HepG2 (cell line): ENCODE measurements at regions not wholly inside any gene's neighbourhood (a gene's known extent, or its start where the extent isn't known, plus 50 kb on each side); places are given as distances from the start of the nearest gene placed in this dataset.

ENCODE experiments used
- ATAC-seq: fragments of 200-7000 bp; cut with Tn5 transposase; 3 replicates; pipeline ENCODE4 v1.9.1; 2020; ENCODE audit warnings: mild to moderate bottlenecking, moderate library complexity
- BruUV-seq: library from RNA; stranded (reverse); fragments of 400-500 nt; replicated peaks from 2 replicates; lab custom pipeline; 2021; lab: Mats Ljungman, UMichigan
- CTCF ChIA-PET: fragments of 300-600 bp; formaldehyde crosslinking; extraction: SDS; loops from one replicate; lab custom pipeline; 2021; ENCODE audit warnings: low total read pairs, inconsistent platforms, low intra/inter-chr PET ratio; lab: Yijun Ruan, JAX
- POLR2A ChIA-PET: fragments of 350-600 bp; sonication (Branson Sonifier 250); formaldehyde crosslinking; loops from one replicate; lab custom pipeline; 2020; ENCODE audit warnings: antibody characterized with exemption, inconsistent platforms; lab: Yijun Ruan, JAX
- DNase-seq: peaks from one replicate; pipeline ENCODE4 v3.0.0-alpha.2; 2015; ENCODE audit warnings: low spot score
- FAIRE-seq: peaks from 3 replicates; lab custom pipeline; 2011; peaks lifted over from hg19 to GRCh38; lab: Jason Lieb, UNC
- H2AFZ ChIP-seq: one replicate; pipeline ENCODE4 v1.6.1; 2011; ENCODE audit warnings: low read length, inconsistent platforms
- H3K27ac ChIP-seq: fragments of 300-600 bp; 3 replicates; pipeline ENCODE4 v1.8.0; 2011; ENCODE audit warnings: mixed run types, mild to moderate bottlenecking, mixed read lengths, low read length, inconsistent platforms; ENCODE audit not compliant: insufficient read depth; ENCODE audit errors: extremely low read length
- H3K27me3 ChIP-seq, 2 experiments: fragments of 200-600 bp in 1 of 2; 2 replicates in 1 of 2; 3 replicates in 1 of 2; pipeline versions ENCODE4 v1.6.0 to v1.8.0; 2011; ENCODE audit warnings: low read length in 2 of 2, mild to moderate bottlenecking in 2 of 2, moderate library complexity in 2 of 2, inconsistent platforms in 1 of 2; ENCODE audit not compliant: insufficient read depth in 2 of 2, control insufficient read depth in 1 of 2
- H3K36me3 ChIP-seq, 2 experiments: fragments of 200-600 bp in 1 of 2; replicated peaks in 1 of 2; 2 replicates in 1 of 2; 3 replicates in 1 of 2; pipeline versions ENCODE4 v1.5.1 to v1.8.0; 2011; ENCODE audit warnings: low read length in 2 of 2, inconsistent platforms in 1 of 2; ENCODE audit not compliant: insufficient read depth in 2 of 2, control insufficient read depth in 1 of 2
- H3K4me1 ChIP-seq: 2 replicates; pipeline ENCODE4 v1.5.1; 2012; ENCODE audit warnings: low read length, inconsistent platforms; ENCODE audit not compliant: insufficient read depth
- H3K4me2 ChIP-seq: 2 replicates; pipeline ENCODE4 v1.6.0; 2011; ENCODE audit warnings: low read depth, low read length, inconsistent platforms
- H3K4me3 ChIP-seq, 3 experiments: fragments of 200-600 bp in 1 of 3; sonication (generic), shearing (Covaris generic) in 1 of 3; replicated peaks in 1 of 3; 2 replicates each; pipeline ENCODE4 v1.5.1; 2011 to 2016; ENCODE audit warnings: low read length in 3 of 3, inconsistent platforms in 2 of 3, low read depth in 2 of 3, mild to moderate bottlenecking in 2 of 3, control low read depth in 1 of 3, mixed read lengths in 1 of 3; ENCODE audit not compliant: insufficient read depth in 1 of 3
- H3K79me2 ChIP-seq: one replicate; pipeline ENCODE4 v1.6.1; 2011; ENCODE audit warnings: low read length, inconsistent platforms; ENCODE audit not compliant: insufficient read depth
- H3K9ac ChIP-seq: 2 replicates; pipeline ENCODE4 v1.6.0; 2011; ENCODE audit warnings: mild to moderate bottlenecking, low read depth, low read length, inconsistent platforms; ENCODE audit not compliant: insufficient read depth
- H3K9me3 ChIP-seq: 2 replicates; pipeline ENCODE4 v1.5.1; 2012; ENCODE audit warnings: mild to moderate bottlenecking, low read length
- H4K20me1 ChIP-seq: 2 replicates; pipeline ENCODE4 v1.6.0; 2011; ENCODE audit warnings: inconsistent platforms, mild to moderate bottlenecking, low read length, moderate library complexity; ENCODE audit not compliant: insufficient read depth
- CEBPB ChIP-seq: IDR thresholded peaks from 2 replicates; pipeline ENCODE4 v1.6.1; 2011; ENCODE audit warnings: low read depth, low read length, improper control_type of control experiment, borderline replicate concordance
- HNF4G ChIP-seq, 2 experiments: sonication (generic) in 1 of 2; formaldehyde crosslinking in 1 of 2; IDR thresholded peaks; 2 replicates each; pipeline versions ENCODE4 v1.4.0 to v1.6.1; 2011 to 2020; ENCODE audit warnings: borderline replicate concordance in 2 of 2, low read depth in 2 of 2, mild to moderate bottlenecking in 2 of 2, low read length in 1 of 2, missing genetic modification reagents in 1 of 2, moderate library complexity in 1 of 2
- NR3C1 ChIP-seq: sonication (generic); formaldehyde crosslinking; IDR thresholded peaks from 2 replicates; pipeline ENCODE4 v1.4.0; 2020; ENCODE audit warnings: missing genetic modification reagents
- PPARG ChIP-seq: conservative IDR thresholded peaks from 2 replicates; pipeline ENCODE4 v1.6.1; 2016; ENCODE audit warnings: missing biosample characterization, missing genetic modification reagents
- RORA ChIP-seq: sonication (generic); formaldehyde crosslinking; IDR thresholded peaks from 2 replicates; pipeline ENCODE4 v1.5.0; 2020; ENCODE audit warnings: mild to moderate bottlenecking, missing genetic modification reagents, moderate library complexity
- ZBTB1 ChIP-seq: sonication (generic); formaldehyde crosslinking; IDR thresholded peaks from 2 replicates; pipeline ENCODE4 v1.4.0; 2020; ENCODE audit warnings: missing genetic modification reagents, borderline replicate concordance
- ZMYM3 ChIP-seq: sonication (generic); formaldehyde crosslinking; IDR thresholded peaks from 2 replicates; pipeline ENCODE4 v1.5.1; 2020; ENCODE audit warnings: mild to moderate bottlenecking, missing genetic modification reagents
- ZNF121 ChIP-seq: sonication (generic); formaldehyde crosslinking; IDR thresholded peaks from 2 replicates; pipeline ENCODE4 v1.5.0; 2020; ENCODE audit warnings: mild to moderate bottlenecking, missing genetic modification reagents
- ZNF335 ChIP-seq: sonication (generic); formaldehyde crosslinking; IDR thresholded peaks from 2 replicates; pipeline ENCODE4 v1.4.0; 2020; ENCODE audit warnings: missing genetic modification reagents
- ZNF350 ChIP-seq: sonication (generic); formaldehyde crosslinking; IDR thresholded peaks from 2 replicates; pipeline ENCODE4 v1.4.0; 2020; ENCODE audit warnings: mild to moderate bottlenecking, low read depth, missing genetic modification reagents, borderline replicate concordance
- ZNF709 ChIP-seq: sonication (generic); formaldehyde crosslinking; IDR thresholded peaks from 2 replicates; pipeline ENCODE4 v1.5.0; 2020; ENCODE audit warnings: mild to moderate bottlenecking, missing genetic modification reagents
- WGBS: methylation state at CpG from one replicate; pipeline ENCODE4 v1.1.6; 2017; ENCODE audit warnings: low lambda C conversion rate; 5-methylcytosine and 5-hydroxymethylcytosine counted together
- in situ Hi-C: cut with HindIII; loops from 2 replicates; pipeline ENCODE4 v1.10.0; 2017; ENCODE audit warnings: low pct_unique_long_range_greater_than_20kb; ENCODE audit not compliant: extremely low pct_ligation_motif_present
- intact Hi-C: fragments of 100-400 bp; cut with micrococcal nuclease; formaldehyde crosslinking; loops from one replicate; pipeline ENCODE4 v1.10.0; 2022; ENCODE audit not compliant: unreplicated experiment
- TF ChIP-seq, protein P1 (sequence below): sonication (generic); formaldehyde crosslinking; IDR thresholded peaks from 2 replicates; pipeline ENCODE4 v1.4.0; 2020; ENCODE audit warnings: missing genetic modification reagents
- TF ChIP-seq, protein P2 (sequence below): sonication (generic); formaldehyde crosslinking; IDR thresholded peaks from 2 replicates; pipeline ENCODE4 v1.9.0; 2021; ENCODE audit warnings: mild to moderate bottlenecking, missing genetic modification reagents
- TF ChIP-seq, protein P3 (sequence below): fragments of 450-650 bp; IDR thresholded peaks from 2 replicates; pipeline ENCODE4 v1.6.1; 2016
- TF ChIP-seq, protein P4 (sequence below): sonication (generic); formaldehyde crosslinking; IDR thresholded peaks from 2 replicates; pipeline ENCODE4 v1.9.0; 2021; ENCODE audit warnings: missing genetic modification reagents, mild to moderate bottlenecking, borderline replicate concordance

DNA sequence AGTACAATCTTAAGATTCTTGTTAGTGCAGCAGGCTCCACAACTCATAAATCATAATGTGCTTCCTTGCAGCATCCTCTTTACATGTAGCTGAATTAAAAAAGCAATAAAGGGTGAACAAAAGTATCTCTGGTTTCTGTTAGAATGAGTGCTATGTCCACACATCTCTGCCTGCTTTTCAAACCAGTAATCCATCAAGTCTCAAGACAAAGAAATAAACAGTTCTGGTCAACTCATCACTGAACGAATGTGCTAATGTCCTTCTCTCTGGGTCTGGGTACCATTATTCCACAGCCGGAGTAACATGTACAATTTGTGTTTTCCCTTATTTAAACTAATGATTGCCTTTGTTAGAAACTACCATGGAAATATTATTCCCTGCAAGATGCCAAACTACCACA lies 273.0 kb upstream of the USP15 start:
- in situ Hi-C loops = no loop called here
- H3K27ac ChIP-seq = no peak overlapping the region
- DNase-seq (no peak), ATAC-seq (no peak), FAIRE-seq (no peak)
- H3K27me3 ChIP-seq = no peaks in the 10 kb centered on the region
- no peak overlapping the region for H3K4me2 ChIP-seq
- H3K9me3 ChIP-seq = no peaks in the 10 kb centered on the region
- H3K9ac ChIP-seq = no peak overlapping the region
- H3K4me3 ChIP-seq = no peak overlapping the region
- no peaks in the 10 kb centered on the region for H4K20me1 ChIP-seq
- H3K79me2 ChIP-seq = no peaks in the 10 kb centered on the region
- H2AFZ ChIP-seq = no peak overlapping the region
- CTCF ChIA-PET = no interaction called here
- no peaks in the 10 kb centered on the region for H3K36me3 ChIP-seq
- intact Hi-C loops = no loop called here
- H3K4me1 ChIP-seq = no peaks in the 10 kb centered on the region
- no TSS peak for BruUV-seq
- POLR2A ChIA-PET = no interaction called here
- WGBS = 0% methylated on average over 2 of the region's 2 CpGs
- TF ChIP-seq, protein P1, sequence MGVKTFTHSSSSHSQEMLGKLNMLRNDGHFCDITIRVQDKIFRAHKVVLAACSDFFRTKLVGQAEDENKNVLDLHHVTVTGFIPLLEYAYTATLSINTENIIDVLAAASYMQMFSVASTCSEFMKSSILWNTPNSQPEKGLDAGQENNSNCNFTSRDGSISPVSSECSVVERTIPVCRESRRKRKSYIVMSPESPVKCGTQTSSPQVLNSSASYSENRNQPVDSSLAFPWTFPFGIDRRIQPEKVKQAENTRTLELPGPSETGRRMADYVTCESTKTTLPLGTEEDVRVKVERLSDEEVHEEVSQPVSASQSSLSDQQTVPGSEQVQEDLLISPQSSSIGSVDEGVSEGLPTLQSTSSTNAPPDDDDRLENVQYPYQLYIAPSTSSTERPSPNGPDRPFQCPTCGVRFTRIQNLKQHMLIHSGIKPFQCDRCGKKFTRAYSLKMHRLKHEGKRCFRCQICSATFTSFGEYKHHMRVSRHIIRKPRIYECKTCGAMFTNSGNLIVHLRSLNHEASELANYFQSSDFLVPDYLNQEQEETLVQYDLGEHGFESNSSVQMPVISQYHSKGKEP (CRISPR knock-in tag) = no peak
- TF ChIP-seq HNF4G (IDR thresholded peaks at IDR 0.05; ENCODE audit: borderline replicate concordance, low read depth, low read length) (no peak), HNF4G (CRISPR knock-in tag; IDR thresholded peaks at IDR 0.05; ENCODE audit: borderline replicate concordance, low read depth) (no peak), CEBPB (no peak), NR3C1 (CRISPR knock-in tag) (no peak), ZMYM3 (CRISPR knock-in tag) (no peak), ZNF709 (CRISPR knock-in tag) (no peak), ZNF350 (no peak), PPARG (no peak), RORA (CRISPR knock-in tag) (no peak), ZNF335 (CRISPR knock-in tag) (no peak), ZBTB1 (CRISPR knock-in tag) (no peak), ZNF121 (CRISPR knock-in tag) (no peak)
- TF ChIP-seq, protein P2, sequence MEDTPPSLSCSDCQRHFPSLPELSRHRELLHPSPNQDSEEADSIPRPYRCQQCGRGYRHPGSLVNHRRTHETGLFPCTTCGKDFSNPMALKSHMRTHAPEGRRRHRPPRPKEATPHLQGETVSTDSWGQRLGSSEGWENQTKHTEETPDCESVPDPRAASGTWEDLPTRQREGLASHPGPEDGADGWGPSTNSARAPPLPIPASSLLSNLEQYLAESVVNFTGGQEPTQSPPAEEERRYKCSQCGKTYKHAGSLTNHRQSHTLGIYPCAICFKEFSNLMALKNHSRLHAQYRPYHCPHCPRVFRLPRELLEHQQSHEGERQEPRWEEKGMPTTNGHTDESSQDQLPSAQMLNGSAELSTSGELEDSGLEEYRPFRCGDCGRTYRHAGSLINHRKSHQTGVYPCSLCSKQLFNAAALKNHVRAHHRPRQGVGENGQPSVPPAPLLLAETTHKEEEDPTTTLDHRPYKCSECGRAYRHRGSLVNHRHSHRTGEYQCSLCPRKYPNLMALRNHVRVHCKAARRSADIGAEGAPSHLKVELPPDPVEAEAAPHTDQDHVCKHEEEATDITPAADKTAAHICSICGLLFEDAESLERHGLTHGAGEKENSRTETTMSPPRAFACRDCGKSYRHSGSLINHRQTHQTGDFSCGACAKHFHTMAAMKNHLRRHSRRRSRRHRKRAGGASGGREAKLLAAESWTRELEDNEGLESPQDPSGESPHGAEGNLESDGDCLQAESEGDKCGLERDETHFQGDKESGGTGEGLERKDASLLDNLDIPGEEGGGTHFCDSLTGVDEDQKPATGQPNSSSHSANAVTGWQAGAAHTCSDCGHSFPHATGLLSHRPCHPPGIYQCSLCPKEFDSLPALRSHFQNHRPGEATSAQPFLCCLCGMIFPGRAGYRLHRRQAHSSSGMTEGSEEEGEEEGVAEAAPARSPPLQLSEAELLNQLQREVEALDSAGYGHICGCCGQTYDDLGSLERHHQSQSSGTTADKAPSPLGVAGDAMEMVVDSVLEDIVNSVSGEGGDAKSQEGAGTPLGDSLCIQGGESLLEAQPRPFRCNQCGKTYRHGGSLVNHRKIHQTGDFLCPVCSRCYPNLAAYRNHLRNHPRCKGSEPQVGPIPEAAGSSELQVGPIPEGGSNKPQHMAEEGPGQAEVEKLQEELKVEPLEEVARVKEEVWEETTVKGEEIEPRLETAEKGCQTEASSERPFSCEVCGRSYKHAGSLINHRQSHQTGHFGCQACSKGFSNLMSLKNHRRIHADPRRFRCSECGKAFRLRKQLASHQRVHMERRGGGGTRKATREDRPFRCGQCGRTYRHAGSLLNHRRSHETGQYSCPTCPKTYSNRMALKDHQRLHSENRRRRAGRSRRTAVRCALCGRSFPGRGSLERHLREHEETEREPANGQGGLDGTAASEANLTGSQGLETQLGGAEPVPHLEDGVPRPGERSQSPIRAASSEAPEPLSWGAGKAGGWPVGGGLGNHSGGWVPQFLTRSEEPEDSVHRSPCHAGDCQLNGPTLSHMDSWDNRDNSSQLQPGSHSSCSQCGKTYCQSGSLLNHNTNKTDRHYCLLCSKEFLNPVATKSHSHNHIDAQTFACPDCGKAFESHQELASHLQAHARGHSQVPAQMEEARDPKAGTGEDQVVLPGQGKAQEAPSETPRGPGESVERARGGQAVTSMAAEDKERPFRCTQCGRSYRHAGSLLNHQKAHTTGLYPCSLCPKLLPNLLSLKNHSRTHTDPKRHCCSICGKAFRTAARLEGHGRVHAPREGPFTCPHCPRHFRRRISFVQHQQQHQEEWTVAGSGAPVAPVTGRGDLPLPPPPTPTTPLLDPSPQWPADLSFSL (CRISPR knock-in tag) = no peak
- TF ChIP-seq, protein P3, sequence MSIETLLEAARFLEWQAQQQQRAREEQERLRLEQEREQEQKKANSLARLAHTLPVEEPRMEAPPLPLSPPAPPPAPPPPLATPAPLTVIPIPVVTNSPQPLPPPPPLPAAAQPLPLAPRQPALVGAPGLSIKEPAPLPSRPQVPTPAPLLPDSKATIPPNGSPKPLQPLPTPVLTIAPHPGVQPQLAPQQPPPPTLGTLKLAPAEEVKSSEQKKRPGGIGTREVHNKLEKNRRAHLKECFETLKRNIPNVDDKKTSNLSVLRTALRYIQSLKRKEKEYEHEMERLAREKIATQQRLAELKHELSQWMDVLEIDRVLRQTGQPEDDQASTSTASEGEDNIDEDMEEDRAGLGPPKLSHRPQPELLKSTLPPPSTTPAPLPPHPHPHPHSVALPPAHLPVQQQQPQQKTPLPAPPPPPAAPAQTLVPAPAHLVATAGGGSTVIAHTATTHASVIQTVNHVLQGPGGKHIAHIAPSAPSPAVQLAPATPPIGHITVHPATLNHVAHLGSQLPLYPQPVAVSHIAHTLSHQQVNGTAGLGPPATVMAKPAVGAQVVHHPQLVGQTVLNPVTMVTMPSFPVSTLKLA = no peak
- TF ChIP-seq, protein P4, sequence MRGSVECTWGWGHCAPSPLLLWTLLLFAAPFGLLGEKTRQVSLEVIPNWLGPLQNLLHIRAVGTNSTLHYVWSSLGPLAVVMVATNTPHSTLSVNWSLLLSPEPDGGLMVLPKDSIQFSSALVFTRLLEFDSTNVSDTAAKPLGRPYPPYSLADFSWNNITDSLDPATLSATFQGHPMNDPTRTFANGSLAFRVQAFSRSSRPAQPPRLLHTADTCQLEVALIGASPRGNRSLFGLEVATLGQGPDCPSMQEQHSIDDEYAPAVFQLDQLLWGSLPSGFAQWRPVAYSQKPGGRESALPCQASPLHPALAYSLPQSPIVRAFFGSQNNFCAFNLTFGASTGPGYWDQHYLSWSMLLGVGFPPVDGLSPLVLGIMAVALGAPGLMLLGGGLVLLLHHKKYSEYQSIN = no peak
